NB4 (cell line): ENCODE measurements at regions not wholly inside any gene's neighbourhood (a gene's known extent, or its start where the extent isn't known, plus 50 kb on each side); places are given as distances from the start of the nearest gene placed in this dataset.

Experiments
- DNase-seq: peaks from one replicate; pipeline ENCODE4 v3.0.0; 2010; ENCODE audit warnings: low read depth
- H3K4me3 ChIP-seq: one replicate; pipeline ENCODE4 v1.5.1; 2011; ENCODE audit warnings: mild to moderate bottlenecking, low read depth, low read length, moderate library complexity
- CTCF ChIP-seq: IDR thresholded peaks from one replicate; pipeline ENCODE4 v1.5.1; 2012; ENCODE audit warnings: low read depth, low read length
- MAX ChIP-seq: IDR thresholded peaks from 2 replicates; pipeline ENCODE4 v1.6.1; 2011; ENCODE audit warnings: low read depth, low read length
- MYC ChIP-seq: IDR thresholded peaks from 2 replicates; pipeline ENCODE4 v1.6.1; 2011; ENCODE audit warnings: low read depth, low read length
- POLR2A ChIP-seq: IDR thresholded peaks from 2 replicates; pipeline ENCODE4 v1.6.1; 2011; ENCODE audit warnings: mild to moderate bottlenecking; ENCODE audit not compliant: insufficient read length; ENCODE audit errors: extremely low read depth

GRCh38 chr5:68074633-68075032, 140.9 kb upstream of the PIK3R1 start:
- no peak for DNase-seq
- H3K4me3 ChIP-seq: no peak overlapping the region
- TF ChIP-seq MAX (no peak), CTCF (no peak), POLR2A (no peak), MYC (no peak)

- peak; percentile 3 for DNase-seq
- TF ChIP-seq POLR2A: no peak
- TF ChIP-seq MYC: no peak
- no peak for TF ChIP-seq MAX
- TF ChIP-seq CTCF: no peak
Measured at GRCh38 chr5:68074048-68074632, 141.4 kb upstream of the PIK3R1 start.

DNA sequence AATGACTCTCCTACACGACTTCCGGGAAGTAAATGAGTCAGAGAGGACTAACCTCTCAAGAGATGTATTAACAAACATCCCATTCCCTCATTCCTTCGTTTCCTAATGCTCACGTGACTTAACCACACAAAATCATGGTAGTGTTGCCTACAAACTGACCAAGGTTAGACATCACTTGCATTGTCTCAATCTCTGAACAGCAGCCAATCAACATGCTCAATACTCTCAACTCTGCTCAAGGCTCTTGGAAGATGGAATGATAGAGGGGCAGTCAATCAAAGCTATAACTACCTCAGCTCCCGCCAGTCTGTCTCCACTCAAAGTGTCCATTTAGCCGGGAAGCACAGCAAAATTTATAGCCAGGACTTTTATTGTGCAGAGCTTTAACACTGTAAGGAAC, 143.8 kb upstream of the PIK3R1 start:
- TF ChIP-seq CTCF (no peak), POLR2A (no peak), MYC (no peak), MAX (no peak)
- H3K4me3 ChIP-seq: no peak overlapping the region
- no peak for DNase-seq

More at GRCh38 chr5:68074048-68074632, 141.4 kb upstream of the PIK3R1 start:
- H3K4me3 ChIP-seq: no peak overlapping the region

DNA sequence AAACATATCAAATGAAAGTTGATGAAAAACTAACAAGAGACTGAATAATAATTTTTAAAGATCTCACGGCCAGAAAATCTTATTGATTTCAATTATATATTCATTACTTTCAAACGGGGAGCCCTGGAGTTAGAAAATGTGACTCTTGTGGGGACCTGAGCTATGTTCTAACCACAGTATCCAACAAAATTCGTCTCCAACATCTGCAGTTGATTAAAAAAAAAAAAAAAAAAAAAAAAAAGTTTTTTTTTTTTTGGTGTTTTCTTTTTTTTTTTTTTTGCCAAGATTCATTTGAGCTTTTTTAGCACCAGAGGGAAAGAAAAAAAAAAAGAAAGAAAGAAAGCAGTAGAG, 144.3 kb upstream of the PIK3R1 start:
- DNase-seq: no peak
- no peak for TF ChIP-seq MYC
- TF ChIP-seq POLR2A: no peak
- no peak for TF ChIP-seq MAX
- no peak for TF ChIP-seq CTCF
- H3K4me3 ChIP-seq: no peak overlapping the region

DNA sequence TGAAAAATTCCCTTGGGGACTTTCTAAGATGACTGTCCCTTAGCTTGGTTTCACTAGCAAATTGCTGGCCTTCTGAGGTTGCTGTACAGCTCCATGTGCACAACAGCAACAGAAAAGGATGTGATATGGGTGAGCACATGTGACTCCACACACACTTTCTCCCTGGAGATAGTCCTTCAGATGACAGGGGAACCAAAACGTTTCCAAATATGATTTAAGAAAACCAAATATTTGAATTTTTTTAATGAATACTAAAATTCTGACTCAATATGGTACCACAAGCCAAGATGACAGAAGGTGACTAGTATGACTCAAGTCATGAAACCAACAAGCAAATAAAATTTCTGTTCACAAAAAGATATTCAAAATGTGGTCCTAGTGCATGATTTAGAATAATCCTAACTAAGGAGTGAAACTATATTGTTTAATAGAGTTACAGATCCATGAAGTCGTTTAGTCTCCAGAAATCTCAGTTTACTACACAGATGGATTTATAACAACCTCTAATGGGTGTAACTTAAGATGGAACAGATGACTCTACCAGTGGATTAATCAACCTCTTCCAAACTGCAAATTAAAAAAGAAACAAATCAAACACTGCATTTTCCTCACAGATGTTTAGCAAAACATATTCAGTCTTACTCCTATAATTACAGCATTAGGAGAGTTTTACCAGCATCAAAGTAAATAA, 144.8 kb upstream of the PIK3R1 start:
- no peak overlapping the region for H3K4me3 ChIP-seq
- DNase-seq: no peak
- TF ChIP-seq MYC (no peak), CTCF (no peak)
